GM18861 (cell line): ENCODE measurements at regions not wholly inside any gene's neighbourhood (a gene's known extent, or its start where the extent isn't known, plus 50 kb on each side); places are given as distances from the start of the nearest gene placed in this dataset.

Source experiments
- ATAC-seq: cut with Tn5 transposase; IDR thresholded peaks from one replicate; pipeline ENCODE4 v1.9.1; 2021; ENCODE audit not compliant: unreplicated experiment

GRCh38 chr13:106354961-106355360, 180.5 kb downstream of the EFNB2 start:
- no peak for ATAC-seq

- no peak for ATAC-seq
These were observed 182.6 kb downstream of the EFNB2 start for GRCh38 chr13:106352850-106353249.

- ATAC-seq, result no peak
These were observed 184.2 kb downstream of the EFNB2 start for GRCh38 chr13:106351251-106351650.

- ATAC-seq, result no peak
These were observed 185.3 kb downstream of the EFNB2 start for GRCh38 chr13:106350208-106350607.

- no peak for ATAC-seq
These were observed 186.2 kb downstream of the EFNB2 start for GRCh38 chr13:106349080-106349931.

- no peak for ATAC-seq
These were observed 187.2 kb downstream of the EFNB2 start for GRCh38 chr13:106348075-106348840.

GRCh38 chr13:106344342-106344741, 191.1 kb downstream of the EFNB2 start:
- ATAC-seq, result no peak

- no peak for ATAC-seq
These were observed 191.6 kb downstream of the EFNB2 start for GRCh38 chr13:106343836-106344235.

- ATAC-seq, result no peak
These were observed 195.2 kb downstream of the EFNB2 start for GRCh38 chr13:106340249-106340648.

GRCh38 chr13:106337096-106337850, 198.2 kb downstream of the EFNB2 start:
- ATAC-seq, result no peak

GRCh38 chr13:106336668-106337067, 198.8 kb downstream of the EFNB2 start:
- ATAC-seq, result no peak

- no peak for ATAC-seq
These were observed 202.8 kb downstream of the EFNB2 start for GRCh38 chr13:106332621-106333020.

- no peak for ATAC-seq
These were observed 204.3 kb downstream of the EFNB2 start for GRCh38 chr13:106331116-106331515.

- ATAC-seq, result no peak
These were observed 205.5 kb downstream of the EFNB2 start for GRCh38 chr13:106329941-106330340.

- no peak for ATAC-seq
These were observed 208.7 kb downstream of the EFNB2 start for GRCh38 chr13:106326751-106327150.

GRCh38 chr13:106324444-106324843, 211.0 kb downstream of the EFNB2 start:
- no peak for ATAC-seq

- ATAC-seq, result no peak
These were observed 212.8 kb downstream of the EFNB2 start for GRCh38 chr13:106322628-106323027.

GRCh38 chr13:106318941-106319411, 216.5 kb downstream of the EFNB2 start:
- ATAC-seq, result no peak

GRCh38 chr13:106314417-106314816, 221.0 kb downstream of the EFNB2 start:
- ATAC-seq, result no peak

GRCh38 chr13:106311004-106311403, 224.5 kb downstream of the EFNB2 start:
- no peak for ATAC-seq

- ATAC-seq, result no peak
These were observed 225.1 kb downstream of the EFNB2 start for GRCh38 chr13:106310291-106310865.
